Type B pancreatic cell (in vitro differentiated cells): ENCODE measurements at regions not wholly inside any gene's neighbourhood (a gene's known extent, or its start where the extent isn't known, plus 50 kb on each side); places are given as distances from the start of the nearest gene placed in this dataset.
"Not testable (repeated sequence)": the region's sequence is repeated elsewhere in the genome, so short reads cannot be mapped to it uniquely, and the experiment has no call there.

Source experiments
- DNase-seq: peaks from one replicate; pipeline ENCODE4 v3.0.0; 2021; ENCODE audit warnings: mixed read lengths; ENCODE audit not compliant: unreplicated experiment; ENCODE audit errors: extremely low spot score
- H3K27ac Mint-ChIP-seq: 2 replicates; pipeline ENCODE4 v1.8.0; 2021; ENCODE audit warnings: mild to moderate bottlenecking, mixed read lengths
- H3K27me3 Mint-ChIP-seq: 2 replicates; pipeline ENCODE4 v1.8.0; 2021; ENCODE audit warnings: mixed read lengths
- H3K36me3 Mint-ChIP-seq: 2 replicates; pipeline ENCODE4 v1.8.0; 2021; ENCODE audit warnings: mixed read lengths
- H3K4me1 Mint-ChIP-seq: one replicate; pipeline ENCODE4 v1.8.0; 2021; ENCODE audit warnings: mixed read lengths; ENCODE audit not compliant: unreplicated experiment
- H3K4me3 Mint-ChIP-seq: 2 replicates; pipeline ENCODE4 v1.8.0; 2021; ENCODE audit warnings: mild to moderate bottlenecking, mixed read lengths
- H3K9me3 Mint-ChIP-seq: 2 replicates; pipeline ENCODE4 v1.8.0; 2021; ENCODE audit warnings: mixed read lengths
- CTCF ChIP-seq: fragments of 200-600 bp; sonication (generic); conservative IDR thresholded peaks from 2 replicates; pipeline ENCODE4 v1.5.0; 2021; ENCODE audit warnings: antibody characterized with exemption, mild to moderate bottlenecking

GRCh38 chr2:142794850-142795249 is 82.6 kb upstream of the KYNU start:
- Mint-ChIP-seq H3K36me3 (no peaks in the 10 kb centered on the region), H3K9me3 (peaks cover 5% of the 10 kb centered on the region), H3K27me3 (no peaks in the 10 kb centered on the region), H3K4me1 (no peaks in the 10 kb centered on the region), H3K4me3 (no peak overlapping the region), H3K27ac (no peak overlapping the region)
- TF ChIP-seq CTCF = no peak
- no peak for DNase-seq

- not testable (repeated sequence) for H3K4me1 Mint-ChIP-seq, H3K36me3 Mint-ChIP-seq, H3K4me3 Mint-ChIP-seq, H3K27me3 Mint-ChIP-seq, H3K27ac Mint-ChIP-seq, DNase-seq, H3K9me3 Mint-ChIP-seq
Observed at GRCh38 chr2:142792328-142792727, 85.1 kb upstream of the KYNU start.

- Mint-ChIP-seq H3K4me3 (no peak overlapping the region), H3K4me1 (no peaks in the 10 kb centered on the region), H3K27me3 (no peaks in the 10 kb centered on the region), H3K9me3 (peaks cover 5% of the 10 kb centered on the region), H3K36me3 (no peaks in the 10 kb centered on the region), H3K27ac (no peak overlapping the region)
- TF ChIP-seq CTCF = no peak
- no peak for DNase-seq
Observed at GRCh38 chr2:142791335-142791734, 86.1 kb upstream of the KYNU start.

GRCh38 chr2:142786918-142787702 is 90.4 kb upstream of the KYNU start:
- Mint-ChIP-seq H3K36me3 (no peaks in the 10 kb centered on the region), H3K27ac (no peak overlapping the region), H3K9me3 (peaks cover 5% of the 10 kb centered on the region), H3K4me1 (no peaks in the 10 kb centered on the region), H3K4me3 (no peak overlapping the region), H3K27me3 (no peaks in the 10 kb centered on the region)
- TF ChIP-seq CTCF = no peak
- no peak for DNase-seq

- no peak for DNase-seq
- Mint-ChIP-seq H3K4me3 (no peak overlapping the region), H3K4me1 (no peaks in the 10 kb centered on the region), H3K27me3 (no peaks in the 10 kb centered on the region), H3K27ac (no peak overlapping the region), H3K9me3 (no peaks in the 10 kb centered on the region), H3K36me3 (no peaks in the 10 kb centered on the region)
- no peak for TF ChIP-seq CTCF
Observed at GRCh38 chr2:142782942-142783443, 94.5 kb upstream of the KYNU start.

- no peaks in the 10 kb centered on the region for H3K9me3 Mint-ChIP-seq
- H3K27me3 Mint-ChIP-seq = no peaks in the 10 kb centered on the region
- TF ChIP-seq CTCF = no peak
- no peak overlapping the region for H3K27ac Mint-ChIP-seq
- no peaks in the 10 kb centered on the region for H3K36me3 Mint-ChIP-seq
- DNase-seq = no peak
- no peaks in the 10 kb centered on the region for H3K4me1 Mint-ChIP-seq
- H3K4me3 Mint-ChIP-seq = no peak overlapping the region
Observed at GRCh38 chr2:142781146-142781545, 96.3 kb upstream of the KYNU start.
